ENCODE measurements at regions not wholly inside any gene's neighbourhood (a gene's known extent, or its start where the extent isn't known, plus 50 kb on each side); places are given as distances from the start of the nearest gene placed in this dataset.

GRCh38 chr5:152882621-152883020 is 477.5 kb upstream of the NMUR2 start:
- TF ChIP-seq POLR2AphosphoS5 (IDR thresholded peaks at IDR 0.05; ENCODE audit: low read depth, low read length) (no peak), TAF1 (IDR thresholded peaks at IDR 0.05; ENCODE audit: borderline replicate concordance, low read depth, low read length) (no peak), POLR2A (IDR thresholded peaks at IDR 0.05; ENCODE audit: low read depth, low read length) (no peak)
